ENCODE measurements at regions not wholly inside any gene's neighbourhood (a gene's known extent, or its start where the extent isn't known, plus 50 kb on each side); places are given as distances from the start of the nearest gene placed in this dataset.

GRCh38 chr5:115439639-115440038 is 104.9 kb downstream of the FEM1C start:
- Histone ChIP-seq H3K9me2 (ENCODE audit: insufficient read depth, low read length) (no peaks in the 10 kb centered on the region), H3K9me3 (ENCODE audit: low read length) (no peaks in the 10 kb centered on the region), H3K27ac (ENCODE audit: low read depth, low read length, poor library complexity, severe bottlenecking) (no peak overlapping the region), H4K20me1 (ENCODE audit: insufficient read depth, low read length) (no peaks in the 10 kb centered on the region), H3K79me2 (ENCODE audit: insufficient read depth, low read depth, low read length) (no peaks in the 10 kb centered on the region), H3K4me3 (ENCODE audit: low read depth, low read length, poor library complexity, severe bottlenecking) (no peak overlapping the region), H2AFZ (ENCODE audit: low read length) (no peak overlapping the region), H3K4me2 (ENCODE audit: low read length) (no peak overlapping the region), H3K36me3 (ENCODE audit: insufficient read depth, low read length) (no peaks in the 10 kb centered on the region), H3K4me1 (ENCODE audit: insufficient read depth, low read length, poor library complexity, severe bottlenecking) (no peaks in the 10 kb centered on the region)
- DNase-seq (ENCODE audit: low spot score) = no peak
- no peak for TF ChIP-seq CTCF (conservative IDR thresholded peaks at IDR 0.05; ENCODE audit: low read length)
- no peak for TF ChIP-seq EZH2phosphoT487 (IDR thresholded peaks at IDR 0.05; ENCODE audit: borderline replicate concordance, low read depth, low read length)
- CTCF ChIA-PET (ENCODE audit: unreplicated experiment) = no interaction called here
- no TSS peak for BruUV-seq (replicated peaks)
- POLR2A ChIA-PET = no interaction called here
- intact Hi-C loops (cut with micrococcal nuclease; ENCODE audit: unreplicated experiment) = no loop called here

- TF ChIP-seq EZH2phosphoT487 (IDR thresholded peaks at IDR 0.05; ENCODE audit: borderline replicate concordance, low read depth, low read length) (no peak), CTCF (conservative IDR thresholded peaks at IDR 0.05; ENCODE audit: low read length) (no peak)
- no peaks in the 10 kb centered on the region for H3K4me1 ChIP-seq (ENCODE audit: insufficient read depth, low read length, poor library complexity, severe bottlenecking)
- no TSS peak for BruUV-seq (replicated peaks)
- H3K4me2 ChIP-seq (ENCODE audit: low read length) = no peak overlapping the region
- no peak overlapping the region for H3K27ac ChIP-seq (ENCODE audit: low read depth, low read length, poor library complexity, severe bottlenecking)
- H3K4me3 ChIP-seq (ENCODE audit: low read depth, low read length, poor library complexity, severe bottlenecking) = no peak overlapping the region
- no peak overlapping the region for H2AFZ ChIP-seq (ENCODE audit: low read length)
- no peaks in the 10 kb centered on the region for H3K36me3 ChIP-seq (ENCODE audit: insufficient read depth, low read length)
- H3K9me3 ChIP-seq (ENCODE audit: low read length) = no peaks in the 10 kb centered on the region
- H3K9me2 ChIP-seq (ENCODE audit: insufficient read depth, low read length) = no peaks in the 10 kb centered on the region
- DNase-seq (ENCODE audit: low spot score) = no peak
- H3K79me2 ChIP-seq (ENCODE audit: insufficient read depth, low read depth, low read length) = no peaks in the 10 kb centered on the region
- POLR2A ChIA-PET = no interaction called here
- CTCF ChIA-PET (ENCODE audit: unreplicated experiment) = no interaction called here
- intact Hi-C loops (cut with micrococcal nuclease; ENCODE audit: unreplicated experiment) = no loop called here
- no peaks in the 10 kb centered on the region for H4K20me1 ChIP-seq (ENCODE audit: insufficient read depth, low read length)
Measured at GRCh38 chr5:115439042-115439441, 105.5 kb downstream of the FEM1C start.

- Histone ChIP-seq H3K27ac (ENCODE audit: low read depth, low read length, poor library complexity, severe bottlenecking) (no peak overlapping the region), H3K36me3 (ENCODE audit: insufficient read depth, low read length) (no peaks in the 10 kb centered on the region), H3K79me2 (ENCODE audit: insufficient read depth, low read depth, low read length) (no peaks in the 10 kb centered on the region), H3K9me3 (ENCODE audit: low read length) (no peaks in the 10 kb centered on the region), H3K4me1 (ENCODE audit: insufficient read depth, low read length, poor library complexity, severe bottlenecking) (no peaks in the 10 kb centered on the region), H2AFZ (ENCODE audit: low read length) (no peak overlapping the region), H3K4me2 (ENCODE audit: low read length) (no peak overlapping the region), H4K20me1 (ENCODE audit: insufficient read depth, low read length) (no peaks in the 10 kb centered on the region), H3K4me3 (ENCODE audit: low read depth, low read length, poor library complexity, severe bottlenecking) (no peak overlapping the region), H3K9me2 (ENCODE audit: insufficient read depth, low read length) (no peaks in the 10 kb centered on the region)
- no peak for DNase-seq (ENCODE audit: low spot score)
- TF ChIP-seq CTCF (conservative IDR thresholded peaks at IDR 0.05; ENCODE audit: low read length) (no peak), EZH2phosphoT487 (IDR thresholded peaks at IDR 0.05; ENCODE audit: borderline replicate concordance, low read depth, low read length) (no peak)
- BruUV-seq (replicated peaks) = no TSS peak
- CTCF ChIA-PET (ENCODE audit: unreplicated experiment) = no interaction called here
- intact Hi-C loops (cut with micrococcal nuclease; ENCODE audit: unreplicated experiment) = no loop called here
- POLR2A ChIA-PET = interaction anchor here (0.6 to 0.7 kb wide), 3 partner anchors 26 to 80 kb away, joined by 3 to 4 read pairs (median 3); no protein-coding TSS in a partner anchor
Measured at GRCh38 chr5:115435778-115436712, 108.5 kb downstream of the FEM1C start.
